Sigmoid colon (tissue), 6 donors: ENCODE measurements at regions not wholly inside any gene's neighbourhood (a gene's known extent, or its start where the extent isn't known, plus 50 kb on each side); places are given as distances from the start of the nearest gene placed in this dataset.

Source experiments
- DNase-seq: peaks from one replicate; pipeline ENCODE4 v3.0.0-alpha.2; 2019
- H3K27ac ChIP-seq, 4 donors: fragments of 200-600 bp; sonication (generic); one replicate each; pipeline ENCODE4 v1.5.1; 2016 to 2019; ENCODE audit warnings: mild to moderate bottlenecking in 1 of 4
- H3K27me3 ChIP-seq, 3 donors: fragments of 200-600 bp; sonication (generic); one replicate each; pipeline ENCODE4 v1.5.1; 2019; ENCODE audit warnings: mild to moderate bottlenecking in 1 of 3
- H3K36me3 ChIP-seq, 4 donors: fragments of 200-600 bp; sonication (generic); one replicate each; pipeline ENCODE4 v1.5.1; 2016 to 2019
- H3K4me1 ChIP-seq, 4 donors: fragments of 200-600 bp; sonication (generic); one replicate each; pipeline ENCODE4 v1.5.1; 2017 to 2019
- H3K4me3 ChIP-seq, 4 donors: fragments of 200-600 bp; sonication (generic); one replicate each; pipeline ENCODE4 v1.5.1; 2017 to 2019; ENCODE audit warnings: mild to moderate bottlenecking in 2 of 4, moderate library complexity in 1 of 4
- H3K9me3 ChIP-seq, 4 donors: fragments of 200-600 bp in 3 of 4; sonication (generic) in 3 of 4; one replicate each; pipeline versions ENCODE4 v1.5.1 to v1.6.1; 2013 to 2019
- CTCF ChIP-seq, 4 experiments: fragments of 450-650 bp in 3 of 4; fragments of 200-600 bp in 1 of 4; IDR thresholded peaks; one replicate each; pipeline ENCODE4 v1.5.1; 2016 to 2019; ENCODE audit warnings: antibody characterized with exemption in 4 of 4, mild to moderate bottlenecking in 3 of 4, moderate library complexity in 2 of 4
- EP300 ChIP-seq, 4 donors: sonication (generic); formaldehyde crosslinking; IDR thresholded peaks; one replicate each; pipeline ENCODE4 v1.6.1; 2017; ENCODE audit warnings: antibody characterized with exemption in 4 of 4
- POLR2A ChIP-seq, 2 donors: fragments of 450-650 bp; IDR thresholded peaks; one replicate each; pipeline ENCODE4 v1.6.1; 2016; ENCODE audit warnings: antibody characterized with exemption in 2 of 2, mild to moderate bottlenecking in 2 of 2, moderate library complexity in 2 of 2
- POLR2AphosphoS5 ChIP-seq, 4 donors: sonication (generic); formaldehyde crosslinking; IDR thresholded peaks; one replicate each; pipeline ENCODE4 v1.6.1; 2017; ENCODE audit warnings: antibody characterized with exemption in 4 of 4
- WGBS, 2 donors: extraction: QIAGEN DNeasy Blood & Tissue Kit; methylation state at CpG; one replicate each; pipeline ENCODE4 v1.1.7; 2013; 5-methylcytosine and 5-hydroxymethylcytosine counted together
- intact Hi-C: fragments of 100-400 bp; cut with DNase I; formaldehyde crosslinking; loops from one replicate; pipeline ENCODE4 v1.15.1; 2023
- donor health status: healthy with polysubstance abuse.
- donor health status: healthy.

GRCh38 chr12:127813147-127813546, 453.8 kb upstream of the TMEM132C start:
- WGBS, 2 donors = 79 to 85% methylated on average over 2 of the region's 2 CpGs
- Histone ChIP-seq H3K9me3 (no peaks in the 10 kb centered on the region), H3K4me3 (no peak overlapping the region), H3K27ac (no peak overlapping the region), H3K4me1 (peaks cover 0 to 27% (median 16%) of the 10 kb centered on the region in 4 donors), H3K27me3 (no peaks in the 10 kb centered on the region), H3K36me3 (no peaks in the 10 kb centered on the region)
- TF ChIP-seq EP300 (IDR thresholded peaks at IDR 0.05) = no peak
- TF ChIP-seq CTCF (IDR thresholded peaks at IDR 0.05) = no peak
- TF ChIP-seq POLR2A (IDR thresholded peaks at IDR 0.05) = no peak
- TF ChIP-seq POLR2AphosphoS5 (IDR thresholded peaks at IDR 0.05) = no peak
- intact Hi-C loops = no loop called here
- no peak for DNase-seq

- peaks cover 0 to 16% (median 8%) of the 10 kb centered on the region in 4 donors for H3K4me1 ChIP-seq
- intact Hi-C loops = no loop called here
- no peak overlapping the region for H3K4me3 ChIP-seq
- H3K36me3 ChIP-seq = no peaks in the 10 kb centered on the region
- H3K27ac ChIP-seq = no peak overlapping the region
- no peak for DNase-seq
- 81 to 87% methylated on average over 4 of the region's 4 CpGs for WGBS, 2 donors
- no peaks in the 10 kb centered on the region for H3K27me3 ChIP-seq
- TF ChIP-seq POLR2AphosphoS5 (IDR thresholded peaks at IDR 0.05) = no peak
- no peak for TF ChIP-seq POLR2A (IDR thresholded peaks at IDR 0.05)
- TF ChIP-seq CTCF (IDR thresholded peaks at IDR 0.05) = no peak
- no peak for TF ChIP-seq EP300 (IDR thresholded peaks at IDR 0.05)
- H3K9me3 ChIP-seq = no peaks in the 10 kb centered on the region
Measured at GRCh38 chr12:127819056-127819455, 447.9 kb upstream of the TMEM132C start.

GRCh38 chr12:127820271-127820670, 446.7 kb upstream of the TMEM132C start:
- intact Hi-C loops = no loop called here
- H3K27me3 ChIP-seq = no peaks in the 10 kb centered on the region
- no peak overlapping the region for H3K27ac ChIP-seq
- H3K9me3 ChIP-seq = no peaks in the 10 kb centered on the region
- TF ChIP-seq CTCF (IDR thresholded peaks at IDR 0.05) = no peak
- no peak for TF ChIP-seq POLR2AphosphoS5 (IDR thresholded peaks at IDR 0.05)
- no peak for TF ChIP-seq EP300 (IDR thresholded peaks at IDR 0.05)
- no peak for TF ChIP-seq POLR2A (IDR thresholded peaks at IDR 0.05)
- 79 to 81% methylated on average over 4 of the region's 4 CpGs for WGBS, 2 donors
- H3K4me3 ChIP-seq = no peak overlapping the region
- peaks cover 0 to 16% (median 8%) of the 10 kb centered on the region in 4 donors for H3K4me1 ChIP-seq
- no peak for DNase-seq
- H3K36me3 ChIP-seq = no peaks in the 10 kb centered on the region

- no peak for DNase-seq
- 85% methylated on average over 7 of the region's 7 CpGs for WGBS, 2 donors
- no peak overlapping the region for H3K27ac ChIP-seq
- H3K4me3 ChIP-seq = no peak overlapping the region
- intact Hi-C loops = no loop called here
- no peaks in the 10 kb centered on the region for H3K36me3 ChIP-seq
- H3K4me1 ChIP-seq = peaks cover 0 to 16% (median 8%) of the 10 kb centered on the region in 4 donors
- no peaks in the 10 kb centered on the region for H3K9me3 ChIP-seq
- TF ChIP-seq POLR2AphosphoS5 (IDR thresholded peaks at IDR 0.05) = no peak
- TF ChIP-seq POLR2A (IDR thresholded peaks at IDR 0.05) = no peak
- no peak for TF ChIP-seq CTCF (IDR thresholded peaks at IDR 0.05)
- TF ChIP-seq EP300 (IDR thresholded peaks at IDR 0.05) = no peak
- H3K27me3 ChIP-seq = no peaks in the 10 kb centered on the region
Measured at GRCh38 chr12:127820846-127821245, 446.1 kb upstream of the TMEM132C start.

- Histone ChIP-seq H3K4me1 (peaks cover 0 to 16% (median 8%) of the 10 kb centered on the region in 4 donors), H3K9me3 (peaks cover 0 to 2% (median 0%) of the 10 kb centered on the region in 4 donors), H3K4me3 (no peak overlapping the region), H3K27ac (peak overlapping the region in 2 of 4 donors; percentile 35 to 64), H3K27me3 (no peaks in the 10 kb centered on the region), H3K36me3 (no peaks in the 10 kb centered on the region)
- intact Hi-C loops = no loop called here
- no peak for TF ChIP-seq EP300 (IDR thresholded peaks at IDR 0.05)
- no peak for TF ChIP-seq POLR2A (IDR thresholded peaks at IDR 0.05)
- no peak for TF ChIP-seq CTCF (IDR thresholded peaks at IDR 0.05)
- TF ChIP-seq POLR2AphosphoS5 (IDR thresholded peaks at IDR 0.05) = peak in 3 of 4 donors; percentile 19 to 59 (median 42)
- 58 to 62% methylated on average over 6 of the region's 6 CpGs for WGBS, 2 donors
- DNase-seq = no peak
Measured at GRCh38 chr12:127822809-127823411, 444.1 kb upstream of the TMEM132C start.
